IgD-negative memory B cell (primary cell): ENCODE measurements at regions not wholly inside any gene's neighbourhood (a gene's known extent, or its start where the extent isn't known, plus 50 kb on each side); places are given as distances from the start of the nearest gene placed in this dataset.
"Not testable (repeated sequence)": the region's sequence is repeated elsewhere in the genome, so short reads cannot be mapped to it uniquely, and the experiment has no call there.

Experiments used
- H3K27ac Mint-ChIP-seq, 3 donors: one replicate each; pipeline ENCODE4 v1.8.0; 2020 to 2022; ENCODE audit warnings: mild to moderate bottlenecking in 3 of 3, mixed read lengths in 3 of 3, moderate library complexity in 1 of 3
- H3K27me3 Mint-ChIP-seq: one replicate; pipeline ENCODE4 v1.8.0; 2021; ENCODE audit warnings: mixed read lengths
- H3K36me3 Mint-ChIP-seq: one replicate; pipeline ENCODE4 v1.8.0; 2020; ENCODE audit warnings: mild to moderate bottlenecking, mixed read lengths
- H3K4me1 Mint-ChIP-seq, 3 donors: one replicate each; pipeline ENCODE4 v1.8.0; 2020 to 2022; ENCODE audit warnings: mixed read lengths in 3 of 3, mild to moderate bottlenecking in 1 of 3
- H3K4me3 Mint-ChIP-seq, 4 donors: one replicate each; pipeline ENCODE4 v1.8.0; 2020 to 2022; ENCODE audit warnings: mild to moderate bottlenecking in 4 of 4, mixed read lengths in 4 of 4, moderate library complexity in 3 of 4
- H3K9me3 Mint-ChIP-seq, 3 donors: one replicate each; pipeline ENCODE4 v1.8.0; 2020 to 2021; ENCODE audit warnings: mixed read lengths in 3 of 3, mild to moderate bottlenecking in 1 of 3

DNA sequence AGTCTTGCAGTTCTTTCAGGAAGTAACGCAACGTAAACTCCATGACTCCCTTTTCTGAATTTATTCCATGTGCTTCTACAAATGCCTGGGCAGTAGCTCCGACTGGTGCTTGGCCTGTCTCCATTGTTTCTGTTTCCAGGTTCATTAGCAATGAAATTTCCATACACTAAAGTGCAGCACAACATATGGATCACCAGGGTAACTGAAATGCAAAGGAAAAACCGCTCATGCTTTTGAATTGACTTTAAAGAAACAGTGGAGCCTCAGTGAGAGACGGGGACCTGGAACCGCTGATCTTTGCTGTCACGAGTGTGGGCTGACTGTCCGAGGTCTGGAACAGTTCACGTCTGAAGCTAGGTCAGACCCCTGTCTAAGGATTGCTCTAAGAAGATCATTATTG is 126.5 kb upstream of the IGFBP3 start:
- Mint-ChIP-seq H3K9me3 (peaks cover 0 to 3% (median 0%) of the 10 kb centered on the region in 3 donors), H3K27me3 (no peaks in the 10 kb centered on the region), H3K36me3 (no peaks in the 10 kb centered on the region), H3K4me1 (no peaks in the 10 kb centered on the region), H3K4me3 (no peak overlapping the region), H3K27ac (no peak overlapping the region)

DNA sequence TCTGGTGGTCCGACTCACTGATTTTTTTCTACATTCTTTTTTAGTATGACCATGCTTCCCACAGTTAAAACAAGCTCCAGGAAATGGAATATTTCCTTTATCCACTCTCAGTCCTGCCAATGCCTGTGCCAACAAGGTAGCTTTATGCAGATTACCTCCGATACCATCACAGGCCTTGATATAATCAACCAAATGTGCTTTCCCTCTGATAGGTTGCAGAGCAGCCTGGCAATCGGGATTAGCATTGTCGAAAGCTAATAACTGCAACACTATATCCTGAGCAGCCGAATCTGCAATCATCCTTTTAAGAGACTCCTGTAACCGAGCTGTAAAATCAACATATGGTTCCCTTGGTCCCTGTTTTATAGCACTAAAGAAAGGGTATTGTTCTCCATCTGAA is 122.3 kb upstream of the IGFBP3 start:
- H3K27ac Mint-ChIP-seq, H3K36me3 Mint-ChIP-seq, H3K4me1 Mint-ChIP-seq, H3K27me3 Mint-ChIP-seq, H3K9me3 Mint-ChIP-seq, H3K4me3 Mint-ChIP-seq: not testable (repeated sequence)

DNA sequence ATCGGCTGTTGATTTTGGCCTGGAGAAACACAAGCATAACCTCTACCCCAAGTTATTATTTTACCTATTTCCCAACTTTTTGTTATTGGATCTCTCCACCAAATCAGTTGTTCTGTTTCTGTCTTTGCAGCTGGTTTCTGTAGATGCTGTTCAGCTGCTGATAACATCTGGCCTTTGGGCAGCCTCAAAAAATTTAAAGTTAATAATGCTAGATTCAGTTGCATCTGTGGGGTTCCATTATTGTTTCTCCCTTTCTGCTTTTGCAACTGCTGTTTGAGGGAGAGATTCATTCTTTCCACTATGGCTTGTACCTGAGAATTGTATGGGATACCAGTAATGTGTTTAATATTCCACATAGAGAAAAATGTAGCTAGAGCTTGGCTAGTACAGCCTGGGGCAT is 118.7 kb upstream of the IGFBP3 start:
- H3K27ac Mint-ChIP-seq, H3K4me1 Mint-ChIP-seq, H3K9me3 Mint-ChIP-seq, H3K27me3 Mint-ChIP-seq, H3K4me3 Mint-ChIP-seq, H3K36me3 Mint-ChIP-seq: not testable (repeated sequence)

DNA sequence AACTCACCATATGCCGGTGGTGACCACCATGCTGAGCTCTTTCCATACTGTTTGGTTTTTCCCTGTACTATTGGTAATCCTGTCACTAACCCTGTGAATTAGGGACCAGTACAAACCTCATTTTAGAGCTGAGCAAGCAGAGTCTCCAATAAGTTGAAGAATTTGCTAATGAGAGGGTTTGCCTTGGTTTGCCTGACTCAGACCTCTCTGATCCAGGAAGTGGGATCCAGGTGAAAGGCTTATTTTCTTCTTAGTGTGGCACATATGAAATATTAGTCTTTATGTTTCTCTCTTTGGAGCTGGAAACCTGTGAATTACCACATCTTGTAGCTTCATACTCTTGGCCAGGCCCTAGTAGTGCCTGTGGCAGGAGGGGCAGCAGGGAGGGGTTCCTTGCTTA is 114.1 kb upstream of the IGFBP3 start:
- Mint-ChIP-seq H3K9me3 (no peaks in the 10 kb centered on the region), H3K4me3 (peak overlapping the region in 1 of 4 donors; percentile 58), H3K27me3 (no peaks in the 10 kb centered on the region), H3K4me1 (peaks cover 0 to 3% (median 0%) of the 10 kb centered on the region in 3 donors), H3K27ac (no peak overlapping the region), H3K36me3 (peaks cover 4% of the 10 kb centered on the region)

GRCh38 chr7:46034056-46034768 is 113.1 kb upstream of the IGFBP3 start:
- H3K27me3 Mint-ChIP-seq = no peaks in the 10 kb centered on the region

GRCh38 chr7:46033592-46033991 is 112.5 kb upstream of the IGFBP3 start:
- Mint-ChIP-seq H3K4me1 (peaks cover 0 to 3% (median 0%) of the 10 kb centered on the region in 3 donors), H3K27me3 (no peaks in the 10 kb centered on the region), H3K9me3 (no peaks in the 10 kb centered on the region), H3K27ac (no peak overlapping the region), H3K4me3 (no peak overlapping the region), H3K36me3 (peaks cover 4% of the 10 kb centered on the region)

More at GRCh38 chr7:46034056-46034768, 113.1 kb upstream of the IGFBP3 start:
- H3K4me1 Mint-ChIP-seq = peaks cover 0 to 3% (median 0%) of the 10 kb centered on the region in 3 donors
- H3K27ac Mint-ChIP-seq = no peak overlapping the region
- peaks cover 4% of the 10 kb centered on the region for H3K36me3 Mint-ChIP-seq
- H3K9me3 Mint-ChIP-seq = no peaks in the 10 kb centered on the region
- no peak overlapping the region for H3K4me3 Mint-ChIP-seq

- H3K4me3 Mint-ChIP-seq = no peak overlapping the region
- H3K36me3 Mint-ChIP-seq = peaks cover 4% of the 10 kb centered on the region
- H3K4me1 Mint-ChIP-seq = peaks cover 0 to 3% (median 0%) of the 10 kb centered on the region in 3 donors
- no peaks in the 10 kb centered on the region for H3K9me3 Mint-ChIP-seq
- H3K27me3 Mint-ChIP-seq = no peaks in the 10 kb centered on the region
- H3K27ac Mint-ChIP-seq = no peak overlapping the region
These were observed 111.9 kb upstream of the IGFBP3 start for GRCh38 chr7:46032942-46033341.

DNA sequence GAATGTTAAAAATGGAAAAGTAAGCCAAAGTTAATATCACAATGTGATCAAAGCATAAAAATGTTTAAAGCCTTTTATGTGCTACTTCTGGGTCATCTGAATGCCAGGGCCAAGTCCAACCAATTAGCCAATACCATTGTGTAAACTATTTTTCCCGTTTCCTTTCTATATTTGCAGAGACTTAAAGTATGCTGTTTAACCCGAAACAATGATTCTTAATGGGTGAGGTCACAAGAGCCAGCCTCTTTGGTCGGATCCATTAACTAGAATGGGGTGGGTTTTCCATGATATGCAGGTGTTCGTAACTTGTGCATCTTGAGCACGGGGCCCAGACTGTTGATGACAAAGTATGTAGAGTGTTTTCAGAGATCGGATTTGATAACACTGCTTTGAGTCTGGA is 111.3 kb upstream of the IGFBP3 start:
- Mint-ChIP-seq H3K27me3 (no peaks in the 10 kb centered on the region), H3K27ac (no peak overlapping the region), H3K4me3 (no peak overlapping the region), H3K36me3 (peaks cover under 1% of the 10 kb centered on the region), H3K9me3 (no peaks in the 10 kb centered on the region), H3K4me1 (peaks cover 0 to 3% (median 0%) of the 10 kb centered on the region in 3 donors)

- Mint-ChIP-seq H3K27ac (peak overlapping the region in 1 of 3 donors; percentile 11), H3K27me3 (peaks cover 2% of the 10 kb centered on the region), H3K4me1 (peaks cover 0 to 3% (median 0%) of the 10 kb centered on the region in 3 donors), H3K9me3 (no peaks in the 10 kb centered on the region), H3K36me3 (no peaks in the 10 kb centered on the region), H3K4me3 (no peak overlapping the region)
These were observed 108.1 kb upstream of the IGFBP3 start for GRCh38 chr7:46029111-46029704.

- Mint-ChIP-seq H3K27ac (no peak overlapping the region), H3K36me3 (no peaks in the 10 kb centered on the region), H3K4me1 (peaks cover 0 to under 1% (median 0%) of the 10 kb centered on the region in 3 donors), H3K9me3 (no peaks in the 10 kb centered on the region), H3K27me3 (peaks cover 2% of the 10 kb centered on the region), H3K4me3 (no peak overlapping the region)
These were observed 107.2 kb upstream of the IGFBP3 start for GRCh38 chr7:46028246-46028645.

DNA sequence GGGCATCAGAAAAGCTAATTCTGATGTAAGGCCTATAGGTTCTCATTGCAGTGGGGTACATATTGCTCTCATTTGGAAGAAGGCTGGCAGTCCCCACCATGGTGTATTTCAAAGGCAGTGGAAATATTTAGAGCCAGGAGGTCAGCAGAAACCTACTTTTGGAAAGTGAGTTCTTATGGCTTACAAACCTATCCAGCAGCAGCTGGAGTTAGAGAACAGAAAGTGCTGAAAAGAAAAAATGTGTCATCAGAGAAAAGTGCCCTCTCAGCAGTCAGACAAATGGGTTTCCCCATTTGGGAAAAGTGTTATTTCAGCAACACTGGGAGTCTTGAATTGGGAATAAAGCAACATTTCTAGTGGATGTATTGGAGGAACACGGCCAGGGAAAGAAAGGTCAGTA is 105.7 kb upstream of the IGFBP3 start:
- H3K36me3 Mint-ChIP-seq = no peaks in the 10 kb centered on the region
- H3K9me3 Mint-ChIP-seq = no peaks in the 10 kb centered on the region
- no peak overlapping the region for H3K4me3 Mint-ChIP-seq
- no peaks in the 10 kb centered on the region for H3K4me1 Mint-ChIP-seq
- H3K27me3 Mint-ChIP-seq = peaks cover 2% of the 10 kb centered on the region
- H3K27ac Mint-ChIP-seq = no peak overlapping the region

- Mint-ChIP-seq H3K9me3 (no peaks in the 10 kb centered on the region), H3K27me3 (peaks cover 2% of the 10 kb centered on the region), H3K4me1 (no peaks in the 10 kb centered on the region), H3K36me3 (no peaks in the 10 kb centered on the region), H3K4me3 (no peak overlapping the region), H3K27ac (no peak overlapping the region)
These were observed 103.3 kb upstream of the IGFBP3 start for GRCh38 chr7:46024263-46024916.

DNA sequence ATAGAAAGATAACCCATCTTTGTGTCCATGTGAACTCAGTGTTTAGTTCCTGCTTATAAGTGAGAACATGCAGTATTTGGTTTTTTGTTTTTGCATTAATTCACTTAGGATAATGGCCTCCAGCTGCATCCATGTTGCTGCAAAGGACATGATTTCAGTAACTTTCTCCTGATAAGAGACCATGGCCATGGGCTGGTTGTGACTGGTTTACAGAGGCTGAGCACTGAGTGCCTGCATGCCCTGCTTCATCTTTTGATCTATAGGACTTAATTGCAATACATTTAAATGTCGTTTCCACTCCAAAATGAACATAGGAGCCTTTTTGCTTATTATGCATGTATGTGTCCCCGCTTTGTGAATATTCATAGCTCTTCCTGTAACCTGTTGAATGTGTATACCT is 101.3 kb upstream of the IGFBP3 start:
- Mint-ChIP-seq H3K27me3 (peaks cover 2% of the 10 kb centered on the region), H3K36me3 (no peaks in the 10 kb centered on the region), H3K4me1 (no peaks in the 10 kb centered on the region), H3K9me3 (peaks cover 2 to 4% (median 3%) of the 10 kb centered on the region in 3 donors), H3K4me3 (no peak overlapping the region), H3K27ac (no peak overlapping the region)

- Mint-ChIP-seq H3K27ac (no peak overlapping the region), H3K4me1 (no peaks in the 10 kb centered on the region), H3K27me3 (peaks cover 1% of the 10 kb centered on the region), H3K4me3 (no peak overlapping the region), H3K9me3 (peaks cover 2 to 6% (median 4%) of the 10 kb centered on the region in 3 donors), H3K36me3 (no peaks in the 10 kb centered on the region)
These were observed 94.2 kb upstream of the IGFBP3 start for GRCh38 chr7:46015107-46015868.

DNA sequence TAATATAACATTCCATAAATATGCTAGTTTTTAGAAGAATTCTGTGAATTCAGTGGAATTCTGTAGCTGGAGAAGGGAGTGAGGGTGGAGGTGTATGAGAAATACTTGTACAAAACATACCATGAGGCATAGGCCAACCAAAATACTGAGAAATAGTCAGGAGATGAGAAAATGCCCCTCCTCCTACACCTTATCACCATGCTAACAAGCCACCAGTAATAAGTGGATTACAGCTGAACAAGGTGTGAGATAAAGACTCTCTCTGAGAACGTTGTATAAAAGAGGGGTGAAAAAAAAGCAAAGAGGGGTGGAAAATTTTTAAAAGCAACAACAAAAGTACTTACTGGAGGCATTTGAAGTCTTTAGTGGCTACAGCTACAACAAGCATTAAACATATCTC is 90.4 kb upstream of the IGFBP3 start:
- H3K9me3 Mint-ChIP-seq = peaks cover 0 to 2% (median 0%) of the 10 kb centered on the region in 3 donors
- peaks cover under 1% of the 10 kb centered on the region for H3K36me3 Mint-ChIP-seq
- H3K4me3 Mint-ChIP-seq = no peak overlapping the region
- H3K27me3 Mint-ChIP-seq = peaks cover 1% of the 10 kb centered on the region
- H3K27ac Mint-ChIP-seq = no peak overlapping the region
- H3K4me1 Mint-ChIP-seq = no peaks in the 10 kb centered on the region
